ENCODE measurements at regions not wholly inside any gene's neighbourhood (a gene's known extent, or its start where the extent isn't known, plus 50 kb on each side); places are given as distances from the start of the nearest gene placed in this dataset.

GRCh38 chr12:111221062-111222026 is 147.6 kb downstream of the PHETA1 start:
- no peaks in the 10 kb centered on the region for H3K9me3 ChIP-seq (ENCODE audit: control insufficient read depth, low read length, poor library complexity, severe bottlenecking)
- DNase-seq (no peak), ATAC-seq (no peak)
- Mint-ChIP-seq H3K4me3 (no peak overlapping the region), H3K27me3 (peaks cover 21% of the 10 kb centered on the region), H3K27ac (no peak overlapping the region), H3K36me3 (ENCODE audit: low read depth) (peaks cover 2% of the 10 kb centered on the region), H3K4me1 (peaks cover 3% of the 10 kb centered on the region)

GRCh38 chr12:111220363-111220762 is 148.5 kb downstream of the PHETA1 start:
- Mint-ChIP-seq H3K4me1 (peaks cover 3% of the 10 kb centered on the region), H3K27ac (no peak overlapping the region), H3K27me3 (peaks cover 24% of the 10 kb centered on the region), H3K36me3 (ENCODE audit: low read depth) (peaks cover 2% of the 10 kb centered on the region), H3K4me3 (no peak overlapping the region)
- H3K9me3 ChIP-seq (ENCODE audit: control insufficient read depth, low read length, poor library complexity, severe bottlenecking): no peaks in the 10 kb centered on the region
- ATAC-seq (no peak), DNase-seq (no peak)

GRCh38 chr12:111219440-111219839 is 149.5 kb downstream of the PHETA1 start:
- no peaks in the 10 kb centered on the region for H3K9me3 ChIP-seq (ENCODE audit: control insufficient read depth, low read length, poor library complexity, severe bottlenecking)
- peaks cover 1% of the 10 kb centered on the region for H3K4me1 Mint-ChIP-seq
- ATAC-seq: no peak
- no peak overlapping the region for H3K27ac Mint-ChIP-seq
- H3K27me3 Mint-ChIP-seq: peaks cover 32% of the 10 kb centered on the region
- no peak for DNase-seq
- no peak overlapping the region for H3K4me3 Mint-ChIP-seq
- H3K36me3 Mint-ChIP-seq (ENCODE audit: low read depth): peaks cover 2% of the 10 kb centered on the region

GRCh38 chr12:111218499-111218898 is 150.4 kb downstream of the PHETA1 start:
- Mint-ChIP-seq H3K4me1 (no peaks in the 10 kb centered on the region), H3K36me3 (ENCODE audit: low read depth) (peaks cover 2% of the 10 kb centered on the region), H3K4me3 (no peak overlapping the region), H3K27ac (no peak overlapping the region), H3K27me3 (peaks cover 34% of the 10 kb centered on the region)
- no peak for DNase-seq
- no peak for ATAC-seq
- no peaks in the 10 kb centered on the region for H3K9me3 ChIP-seq (ENCODE audit: control insufficient read depth, low read length, poor library complexity, severe bottlenecking)

GRCh38 chr12:111216387-111217159 is 152.3 kb downstream of the PHETA1 start:
- peaks cover 2% of the 10 kb centered on the region for H3K4me1 Mint-ChIP-seq
- H3K4me3 Mint-ChIP-seq: peak overlapping the region; percentile 25

GRCh38 chr12:111215881-111216280 is 153.0 kb downstream of the PHETA1 start:
- Mint-ChIP-seq H3K4me3 (no peak overlapping the region), H3K27ac (no peak overlapping the region), H3K27me3 (peaks cover 44% of the 10 kb centered on the region), H3K36me3 (ENCODE audit: low read depth) (peaks cover 2% of the 10 kb centered on the region), H3K4me1 (peaks cover 2% of the 10 kb centered on the region)
- no peaks in the 10 kb centered on the region for H3K9me3 ChIP-seq (ENCODE audit: control insufficient read depth, low read length, poor library complexity, severe bottlenecking)
- DNase-seq: no peak
- no peak for ATAC-seq

More at GRCh38 chr12:111216387-111217159, 152.3 kb downstream of the PHETA1 start:
- no peak for ATAC-seq
- no peaks in the 10 kb centered on the region for H3K9me3 ChIP-seq (ENCODE audit: control insufficient read depth, low read length, poor library complexity, severe bottlenecking)
- no peak overlapping the region for H3K27ac Mint-ChIP-seq
- DNase-seq: no peak
- peaks cover 44% of the 10 kb centered on the region for H3K27me3 Mint-ChIP-seq
- H3K36me3 Mint-ChIP-seq (ENCODE audit: low read depth): peaks cover 2% of the 10 kb centered on the region

GRCh38 chr12:111214401-111214800 is 154.5 kb downstream of the PHETA1 start:
- H3K9me3 ChIP-seq (ENCODE audit: control insufficient read depth, low read length, poor library complexity, severe bottlenecking): no peaks in the 10 kb centered on the region
- peaks cover 2% of the 10 kb centered on the region for H3K4me1 Mint-ChIP-seq

GRCh38 chr12:111213561-111213960 is 155.3 kb downstream of the PHETA1 start:
- H3K4me1 Mint-ChIP-seq: peaks cover 2% of the 10 kb centered on the region

More at GRCh38 chr12:111214401-111214800, 154.5 kb downstream of the PHETA1 start:
- ATAC-seq: no peak
- no peak overlapping the region for H3K4me3 Mint-ChIP-seq
- no peak overlapping the region for H3K27ac Mint-ChIP-seq
- H3K36me3 Mint-ChIP-seq (ENCODE audit: low read depth): peaks cover under 1% of the 10 kb centered on the region
- peaks cover 55% of the 10 kb centered on the region for H3K27me3 Mint-ChIP-seq
- no peak for DNase-seq

GRCh38 chr12:111212814-111213456 is 156.0 kb downstream of the PHETA1 start:
- no peak for DNase-seq
- ATAC-seq: no peak
- Mint-ChIP-seq H3K27me3 (peaks cover 57% of the 10 kb centered on the region), H3K4me3 (no peak overlapping the region), H3K4me1 (peaks cover 2% of the 10 kb centered on the region), H3K36me3 (ENCODE audit: low read depth) (no peaks in the 10 kb centered on the region), H3K27ac (no peak overlapping the region)
- no peaks in the 10 kb centered on the region for H3K9me3 ChIP-seq (ENCODE audit: control insufficient read depth, low read length, poor library complexity, severe bottlenecking)

More at GRCh38 chr12:111213561-111213960, 155.3 kb downstream of the PHETA1 start:
- H3K9me3 ChIP-seq (ENCODE audit: control insufficient read depth, low read length, poor library complexity, severe bottlenecking): no peaks in the 10 kb centered on the region
- Mint-ChIP-seq H3K27ac (no peak overlapping the region), H3K4me3 (no peak overlapping the region), H3K36me3 (ENCODE audit: low read depth) (no peaks in the 10 kb centered on the region), H3K27me3 (peaks cover 58% of the 10 kb centered on the region)
- DNase-seq (no peak), ATAC-seq (no peak)

GRCh38 chr12:111211910-111212757 is 156.8 kb downstream of the PHETA1 start:
- no peaks in the 10 kb centered on the region for H3K9me3 ChIP-seq (ENCODE audit: control insufficient read depth, low read length, poor library complexity, severe bottlenecking)
- ATAC-seq: no peak
- H3K4me1 Mint-ChIP-seq: peaks cover 2% of the 10 kb centered on the region
- peaks cover 58% of the 10 kb centered on the region for H3K27me3 Mint-ChIP-seq
- no peak overlapping the region for H3K27ac Mint-ChIP-seq
- H3K4me3 Mint-ChIP-seq: no peak overlapping the region
- DNase-seq: no peak
- no peaks in the 10 kb centered on the region for H3K36me3 Mint-ChIP-seq (ENCODE audit: low read depth)

- H3K9me3 ChIP-seq (ENCODE audit: control insufficient read depth, low read length, poor library complexity, severe bottlenecking): no peaks in the 10 kb centered on the region
- no peak for DNase-seq
- peaks cover 2% of the 10 kb centered on the region for H3K4me1 Mint-ChIP-seq
- H3K36me3 Mint-ChIP-seq (ENCODE audit: low read depth): no peaks in the 10 kb centered on the region
- H3K4me3 Mint-ChIP-seq: no peak overlapping the region
- no peak overlapping the region for H3K27ac Mint-ChIP-seq
- peaks cover 43% of the 10 kb centered on the region for H3K27me3 Mint-ChIP-seq
- ATAC-seq: no peak
Measured at GRCh38 chr12:111209811-111210210, 159.1 kb downstream of the PHETA1 start.

GRCh38 chr12:111207761-111208160 is 161.1 kb downstream of the PHETA1 start:
- Mint-ChIP-seq H3K4me1 (peaks cover 2% of the 10 kb centered on the region), H3K4me3 (no peak overlapping the region), H3K36me3 (ENCODE audit: low read depth) (no peaks in the 10 kb centered on the region), H3K27ac (no peak overlapping the region), H3K27me3 (peaks cover 31% of the 10 kb centered on the region)
- ATAC-seq (no peak), DNase-seq (no peak)
- H3K9me3 ChIP-seq (ENCODE audit: control insufficient read depth, low read length, poor library complexity, severe bottlenecking): no peaks in the 10 kb centered on the region

Measured in T-helper 17 cell (primary cell).